SHP77 treated with DMSO at 0.1 percent for 48 hours (cell line): ENCODE measurements at regions not wholly inside any gene's neighbourhood (a gene's known extent, or its start where the extent isn't known, plus 50 kb on each side); places are given as distances from the start of the nearest gene placed in this dataset.

Experiments
- DNase-seq: peaks from one replicate; lab custom pipeline; 2025; lab: John Stamatoyannopoulos, UW

- DNase-seq = no peak
These were observed 85.2 kb downstream of the NR2F2 start for GRCh38 chr15:96415513-96416217.

DNA sequence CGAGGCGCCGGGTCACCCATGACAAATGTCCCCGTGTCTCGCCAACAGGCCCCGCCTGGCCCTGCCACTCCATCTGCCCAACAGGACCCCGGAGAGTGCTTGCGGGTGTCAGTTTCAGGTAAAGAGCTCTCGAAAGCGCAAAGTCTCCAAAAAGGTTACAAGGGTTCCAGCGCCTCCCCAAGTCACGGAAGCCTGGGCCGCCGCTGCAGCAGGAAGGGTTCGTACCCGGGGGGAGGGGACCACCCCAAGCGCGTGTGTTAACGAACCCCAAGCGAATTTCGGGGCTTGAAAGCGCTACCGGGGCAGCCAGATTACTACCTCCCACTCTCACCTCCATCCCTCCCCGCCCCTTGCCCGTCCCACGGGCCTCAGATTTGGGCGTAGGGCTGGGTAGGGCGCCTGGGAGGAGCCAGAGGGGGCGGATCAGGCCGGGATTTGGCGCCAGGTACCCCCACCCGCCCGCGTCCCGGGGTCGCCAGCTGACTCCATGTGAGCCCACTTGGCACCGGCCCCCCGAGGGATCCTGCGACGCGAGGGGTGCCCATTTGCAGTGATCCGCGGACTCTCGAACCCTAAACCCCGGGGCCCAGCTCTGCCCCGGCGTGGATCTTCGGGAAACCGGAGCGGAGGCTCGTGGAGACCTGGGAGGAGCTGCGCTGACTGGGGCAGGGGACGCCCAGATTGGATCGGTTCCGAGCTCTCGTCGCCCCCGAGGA lies 85.9 kb downstream of the NR2F2 start:
- no peak for DNase-seq

GRCh38 chr15:96416934-96417759 lies 86.6 kb downstream of the NR2F2 start:
- DNase-seq = no peak

- no peak for DNase-seq
These were observed 87.2 kb downstream of the NR2F2 start for GRCh38 chr15:96417760-96418130.

- DNase-seq = no peak
These were observed 87.6 kb downstream of the NR2F2 start for GRCh38 chr15:96418146-96418545.

GRCh38 chr15:96421178-96421601 lies 90.7 kb downstream of the NR2F2 start:
- no peak for DNase-seq

- DNase-seq = no peak
These were observed 91.6 kb downstream of the NR2F2 start for GRCh38 chr15:96422125-96422524.

GRCh38 chr15:96424674-96425073 lies 94.2 kb downstream of the NR2F2 start:
- no peak for DNase-seq

GRCh38 chr15:96428742-96429141 lies 98.2 kb downstream of the NR2F2 start:
- DNase-seq = no peak

DNA sequence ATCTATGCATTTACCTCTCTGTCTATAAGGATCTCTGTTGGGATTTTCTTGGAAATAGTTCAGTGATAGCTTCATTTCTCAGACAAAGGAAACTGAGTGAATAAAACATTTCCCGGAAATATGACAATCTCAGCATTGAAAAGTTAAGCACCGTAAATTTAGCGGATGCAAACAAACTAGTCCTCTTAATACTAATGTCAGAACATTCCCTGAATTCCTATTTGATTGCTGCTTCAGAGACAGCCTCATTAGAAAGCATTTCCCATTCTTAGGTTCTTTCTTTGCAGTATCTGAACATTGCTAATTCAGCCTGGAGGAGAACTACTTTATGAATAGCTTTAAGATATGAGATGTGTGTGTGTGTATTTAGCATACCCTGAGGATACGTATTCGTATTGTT lies 101.3 kb downstream of the NR2F2 start:
- no peak for DNase-seq

DNA sequence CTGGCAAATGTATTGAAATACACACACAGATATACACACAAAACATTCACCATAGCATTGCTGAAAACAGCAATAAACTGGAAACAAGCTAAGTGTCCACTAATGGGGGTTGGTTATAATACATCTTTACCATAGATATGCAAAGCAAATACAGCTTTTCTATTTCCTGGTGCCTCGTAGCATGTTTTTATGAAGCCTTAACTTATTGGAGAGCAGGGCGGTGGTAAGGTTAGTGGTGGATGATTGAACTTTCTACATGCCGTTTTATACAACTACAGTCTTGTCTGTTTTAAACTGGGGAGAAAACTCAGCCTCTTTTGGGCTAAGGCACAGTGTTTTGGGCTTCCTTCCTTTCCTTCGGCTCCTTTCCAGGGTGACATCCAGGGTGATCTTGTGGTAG lies 104.5 kb downstream of the NR2F2 start:
- no peak for DNase-seq

DNA sequence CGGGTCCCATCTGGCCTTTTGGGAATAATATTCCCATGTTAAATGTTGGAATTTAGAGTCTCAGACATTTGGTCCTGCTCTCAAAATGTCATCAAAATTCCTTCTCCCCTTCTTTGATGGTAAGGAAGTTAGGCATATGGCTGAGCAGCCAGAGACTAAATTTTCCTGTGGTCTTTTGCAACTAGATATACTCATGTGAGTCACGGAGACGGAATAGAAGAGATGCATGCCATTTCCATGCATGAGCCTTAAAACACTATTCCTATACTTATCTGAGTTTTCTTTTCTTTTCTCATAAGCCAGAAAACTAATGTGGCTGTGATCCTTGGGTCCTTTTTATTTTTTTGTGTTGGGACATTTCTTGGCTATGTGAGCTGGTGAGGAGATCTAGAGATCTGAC lies 105.3 kb downstream of the NR2F2 start:
- no peak for DNase-seq

GRCh38 chr15:96440978-96441377 lies 110.5 kb downstream of the NR2F2 start:
- no peak for DNase-seq

DNA sequence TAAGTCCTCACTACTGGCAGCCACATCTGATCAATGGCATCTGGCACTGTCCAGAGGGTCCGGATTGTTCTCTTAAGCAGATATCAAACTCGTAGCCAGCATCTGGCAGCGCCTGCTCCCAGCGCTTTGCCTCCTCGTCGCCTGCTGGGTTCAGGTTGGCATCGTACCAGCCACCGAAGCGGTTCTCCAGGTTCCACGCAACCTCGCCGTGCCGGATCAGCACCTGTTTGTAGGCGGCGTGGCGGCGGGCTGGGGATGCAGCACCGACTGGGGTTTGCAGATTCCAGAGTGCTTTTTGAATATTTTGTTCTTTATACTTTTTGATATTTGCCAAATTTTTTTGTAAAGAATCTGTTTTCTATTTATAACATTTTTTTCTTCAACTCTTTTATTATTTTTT lies 111.6 kb downstream of the NR2F2 start:
- DNase-seq = no peak

- DNase-seq = no peak
These were observed 114.4 kb downstream of the NR2F2 start for GRCh38 chr15:96444865-96445264.

GRCh38 chr15:96448923-96449322 lies 118.4 kb downstream of the NR2F2 start:
- DNase-seq = no peak

GRCh38 chr15:96457841-96458240 lies 127.3 kb downstream of the NR2F2 start:
- no peak for DNase-seq

DNA sequence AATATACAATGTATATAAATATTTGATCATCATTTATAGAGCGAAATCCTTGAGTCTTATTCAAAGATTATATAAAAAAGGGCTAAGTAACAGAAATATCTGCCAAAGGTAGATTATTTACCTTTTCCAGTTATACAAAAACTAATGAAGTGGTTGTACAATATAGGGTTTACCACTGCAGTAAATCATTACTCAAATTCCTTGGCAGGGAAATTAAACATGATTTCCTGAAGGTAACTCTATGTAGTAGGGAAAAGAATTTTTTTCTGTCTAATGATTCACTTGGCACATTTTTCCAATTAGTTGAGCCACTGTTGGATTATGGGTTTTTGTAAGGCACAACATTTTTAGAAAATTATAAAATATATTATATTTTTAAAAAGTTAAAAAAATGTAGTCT lies 129.6 kb downstream of the NR2F2 start:
- DNase-seq = no peak

DNA sequence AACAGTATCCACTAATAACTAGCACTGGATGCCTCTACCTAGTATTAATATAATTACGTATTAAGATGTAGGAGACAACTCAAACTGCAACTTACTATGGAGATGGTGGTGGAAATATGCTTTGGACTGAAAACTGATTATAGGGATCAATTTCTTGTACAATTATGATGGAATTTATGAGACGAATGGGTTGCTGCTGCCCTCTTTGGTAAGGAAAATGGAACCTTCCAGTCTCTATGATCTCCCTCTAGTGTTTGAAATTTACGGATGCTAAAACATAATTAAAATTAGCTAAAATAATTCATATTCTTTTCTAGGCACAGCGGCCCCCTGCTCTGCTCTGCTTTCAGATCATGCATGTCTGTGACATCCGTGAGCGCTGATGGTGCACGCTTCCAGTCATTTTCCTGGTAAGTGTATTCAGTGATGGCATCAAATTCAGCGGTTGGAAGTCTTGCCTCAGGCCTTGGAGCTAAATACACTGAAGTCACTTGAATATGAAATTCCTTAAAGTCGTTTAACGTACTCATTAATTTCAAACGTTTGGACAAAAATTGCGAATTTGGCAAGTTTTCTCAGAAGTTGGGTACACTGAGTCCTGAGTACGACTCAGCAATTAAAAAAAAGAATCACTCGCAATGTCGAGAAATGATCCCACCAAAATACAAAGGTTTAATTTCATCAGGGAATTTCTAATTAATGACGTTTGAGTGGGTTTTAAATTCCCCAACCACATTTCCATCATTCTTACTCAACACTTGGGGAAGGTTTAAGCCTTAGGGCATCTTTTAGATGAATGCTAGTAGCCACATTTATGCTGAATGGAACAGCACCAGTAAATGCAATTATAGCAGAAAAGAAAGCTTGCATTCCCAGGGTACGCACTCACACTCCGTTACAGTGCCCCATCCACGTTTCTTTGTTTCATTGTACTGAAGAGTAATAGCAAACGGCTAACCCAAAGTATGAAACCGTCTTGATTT lies 132.6 kb downstream of the NR2F2 start:
- no peak for DNase-seq

- DNase-seq = no peak
These were observed 136.0 kb downstream of the NR2F2 start for GRCh38 chr15:96466389-96466947.

- DNase-seq = no peak
These were observed 137.5 kb downstream of the NR2F2 start for GRCh38 chr15:96468036-96468435.
